ENCODE measurements at regions not wholly inside any gene's neighbourhood (a gene's known extent, or its start where the extent isn't known, plus 50 kb on each side); places are given as distances from the start of the nearest gene placed in this dataset.

- no peak for DNase-seq (ENCODE audit: low read depth)
- TF ChIP-seq CTCF (IDR thresholded peaks at IDR 0.05; ENCODE audit: insufficient read depth, low read length): no peak
- H3K4me3 ChIP-seq (ENCODE audit: low read depth, low read length): no peak overlapping the region
Observed at GRCh38 chr12:124652661-124653060, 85.2 kb upstream of the NCOR2 start.

DNA sequence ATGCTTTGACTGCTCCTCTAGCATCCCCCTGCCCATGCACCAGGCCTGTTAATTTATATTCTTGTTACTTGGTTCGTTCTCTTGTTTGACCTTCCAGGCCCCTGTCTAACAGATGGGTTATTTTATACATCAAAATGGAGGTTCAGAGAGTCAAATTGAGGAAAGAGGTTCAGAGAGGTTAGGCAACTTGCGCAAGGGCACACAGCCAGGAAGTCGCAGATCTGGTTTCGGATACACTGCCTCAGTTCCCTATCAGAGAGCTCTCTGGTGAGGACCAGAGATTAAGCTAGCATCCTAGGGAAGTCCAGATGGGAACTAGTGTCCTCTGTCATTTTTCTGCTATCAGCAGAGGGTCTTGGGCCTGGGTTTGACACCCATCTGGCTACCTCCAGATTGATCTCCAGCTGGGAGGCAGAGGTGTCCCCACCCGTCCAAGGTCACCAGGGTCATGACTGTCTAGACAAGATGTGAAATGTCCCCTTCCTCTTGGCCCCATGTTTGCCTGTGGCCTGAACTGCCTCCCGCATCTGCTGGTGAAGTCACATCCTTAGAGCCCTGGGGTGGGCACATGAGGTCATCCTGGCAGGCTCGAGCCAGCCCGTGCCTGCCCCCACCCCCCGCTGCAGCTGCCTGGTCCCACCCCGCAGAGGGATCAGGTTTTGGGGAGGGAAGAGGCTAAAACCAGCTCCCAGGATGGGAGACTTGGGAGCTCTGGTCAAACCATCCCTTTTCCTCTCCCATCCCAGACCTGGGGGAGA lies 84.3 kb upstream of the NCOR2 start:
- no peak for TF ChIP-seq CTCF (IDR thresholded peaks at IDR 0.05; ENCODE audit: insufficient read depth, low read length)
- no peak overlapping the region for H3K4me3 ChIP-seq (ENCODE audit: low read depth, low read length)
- DNase-seq (ENCODE audit: low read depth): no peak

DNA sequence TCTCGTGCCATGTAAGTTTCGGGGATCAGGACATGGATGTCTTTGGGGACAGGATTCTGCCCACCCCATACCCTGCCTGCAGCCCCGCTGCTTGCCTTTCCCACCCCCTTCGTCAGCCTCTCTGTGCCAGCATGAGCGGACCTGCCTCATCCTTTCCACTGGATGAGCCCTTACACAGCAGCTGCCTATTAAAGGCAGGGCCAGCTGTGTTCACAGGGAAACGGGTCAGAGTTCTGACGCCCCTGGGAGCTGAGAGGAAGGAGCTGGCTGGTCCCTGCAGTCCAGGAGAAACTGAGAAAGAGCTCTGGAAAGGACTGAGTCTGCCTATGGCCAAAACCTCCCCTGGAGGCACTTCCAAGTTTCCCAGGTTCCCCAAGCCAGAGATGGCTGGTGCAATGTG lies 83.5 kb upstream of the NCOR2 start:
- H3K4me3 ChIP-seq (ENCODE audit: low read depth, low read length): no peak overlapping the region
- no peak for DNase-seq (ENCODE audit: low read depth)
- TF ChIP-seq CTCF (IDR thresholded peaks at IDR 0.05; ENCODE audit: insufficient read depth, low read length): no peak

DNA sequence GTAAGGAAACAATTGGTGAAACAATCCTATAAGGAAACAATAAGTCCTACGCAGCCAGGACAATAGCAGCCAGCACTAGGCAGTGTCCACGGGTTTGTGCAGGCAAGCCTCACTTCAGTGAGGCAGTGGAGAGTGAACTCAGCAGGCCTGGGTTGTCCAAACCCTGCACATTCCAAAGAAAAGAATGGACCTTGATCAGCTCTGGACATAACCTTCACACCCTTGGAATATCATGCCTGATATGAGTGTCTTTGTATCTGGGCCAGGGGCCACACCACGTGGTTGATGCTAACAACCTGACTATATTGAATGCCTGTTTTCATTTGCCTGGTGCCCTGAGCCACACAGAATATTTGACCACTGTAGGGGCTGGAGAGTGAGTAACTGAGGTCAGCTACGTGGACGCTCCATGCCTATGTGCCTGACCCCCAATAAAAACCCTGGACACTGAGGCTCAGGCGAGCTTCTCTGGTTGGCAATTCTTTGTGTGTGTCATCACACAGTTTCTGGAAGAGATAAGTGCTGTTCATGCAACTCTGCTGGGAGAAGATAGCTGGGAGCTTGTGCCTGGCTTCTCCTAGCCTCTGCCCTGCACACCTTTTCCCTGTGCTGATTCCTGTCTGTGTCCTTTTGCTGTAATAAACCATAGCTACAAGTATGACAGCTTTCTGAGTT lies 81.4 kb upstream of the NCOR2 start:
- H3K4me3 ChIP-seq (ENCODE audit: low read depth, low read length): no peak overlapping the region
- TF ChIP-seq CTCF (IDR thresholded peaks at IDR 0.05; ENCODE audit: insufficient read depth, low read length): no peak
- DNase-seq (ENCODE audit: low read depth): no peak

- no peak for DNase-seq (ENCODE audit: low read depth)
- no peak for TF ChIP-seq CTCF (IDR thresholded peaks at IDR 0.05; ENCODE audit: insufficient read depth, low read length)
Observed at GRCh38 chr12:124647316-124647715, 79.9 kb upstream of the NCOR2 start.

DNA sequence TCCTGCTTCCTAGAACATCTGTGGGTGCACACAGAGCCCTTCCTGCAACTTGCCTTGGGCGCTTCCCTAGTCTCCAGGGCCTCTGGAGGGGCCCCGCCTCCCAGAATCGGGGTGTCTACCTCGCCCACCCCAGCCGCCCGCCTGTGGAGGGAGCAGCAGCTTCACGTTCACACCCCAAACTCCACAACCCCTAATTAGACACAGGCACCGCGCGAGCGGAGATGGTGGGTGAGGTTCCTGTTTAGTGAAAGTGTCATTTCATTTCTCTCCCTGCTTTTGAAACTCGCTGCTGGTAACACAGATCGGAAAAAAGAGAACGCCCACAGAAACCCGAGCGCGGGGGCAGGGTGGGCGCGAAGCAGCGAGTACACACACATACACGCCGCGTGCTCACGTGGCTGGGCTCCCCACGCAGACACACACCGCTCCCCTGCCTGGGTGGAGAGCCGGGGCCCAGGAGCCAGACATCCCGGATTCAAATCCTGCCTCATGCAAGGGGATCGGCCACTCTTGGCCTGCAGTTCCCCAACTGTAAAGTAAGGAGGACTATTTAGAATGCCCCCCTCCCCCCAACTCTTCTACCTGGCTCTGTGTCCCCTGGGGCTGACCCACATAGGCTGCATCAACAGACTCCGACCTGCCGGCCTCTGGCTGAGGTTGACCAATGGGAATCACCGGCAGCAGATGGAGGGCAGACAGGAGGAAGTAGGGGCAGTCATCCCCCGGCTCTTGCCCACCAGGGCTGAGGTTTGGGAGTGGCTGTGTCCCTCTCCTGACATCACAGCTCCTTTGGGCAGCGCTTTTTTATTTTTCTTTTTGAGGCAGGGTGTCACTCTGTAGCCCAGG lies 79.2 kb upstream of the NCOR2 start:
- no peak for DNase-seq (ENCODE audit: low read depth)
- no peak for TF ChIP-seq CTCF (IDR thresholded peaks at IDR 0.05; ENCODE audit: insufficient read depth, low read length)
- no peak overlapping the region for H3K4me3 ChIP-seq (ENCODE audit: low read depth, low read length)

More at GRCh38 chr12:124647316-124647715, 79.9 kb upstream of the NCOR2 start:
- no peak overlapping the region for H3K4me3 ChIP-seq (ENCODE audit: low read depth, low read length)

All from fibroblast of the aortic adventitia (primary cell).